HL-60 (cell line): ENCODE measurements at regions not wholly inside any gene's neighbourhood (a gene's known extent, or its start where the extent isn't known, plus 50 kb on each side); places are given as distances from the start of the nearest gene placed in this dataset.

Experiments used
- DNase-seq, 2 experiments: peaks; one replicate each; pipeline ENCODE4 v3.0.0-alpha.2; 2010 to 2020; ENCODE audit warnings: low read depth in 1 of 2, low spot score in 1 of 2
- H3K27ac ChIP-seq: fragments of 250-450 bp; sonication (Bioruptor Pico); replicated peaks from 2 replicates; pipeline ENCODE4 v1.5.1; 2020; ENCODE audit warnings: mild to moderate bottlenecking, moderate library complexity
- H3K27me3 ChIP-seq: fragments of 250-450 bp; sonication (Bioruptor Pico); 2 replicates; pipeline ENCODE4 v1.5.1; 2021; ENCODE audit warnings: mild to moderate bottlenecking, moderate library complexity; ENCODE audit not compliant: insufficient read depth, poor library complexity, severe bottlenecking
- H3K4me3 ChIP-seq: replicated peaks from 2 replicates; pipeline ENCODE4 v1.5.1; 2011; ENCODE audit warnings: mild to moderate bottlenecking, control low read depth, low read length; ENCODE audit not compliant: insufficient read depth
- GABPA ChIP-seq: IDR thresholded peaks from 2 replicates; pipeline ENCODE4 v1.6.1; 2012; ENCODE audit warnings: low read depth
- POLR2AphosphoS5 ChIP-seq: IDR thresholded peaks from 2 replicates; pipeline ENCODE4 v1.6.1; 2012; ENCODE audit warnings: low read depth
- SPI1 ChIP-seq: IDR thresholded peaks from 2 replicates; pipeline ENCODE4 v1.6.1; 2012; ENCODE audit warnings: low read depth, mild to moderate bottlenecking, borderline replicate concordance
- TF ChIP-seq, protein P1 (sequence below): IDR thresholded peaks from 2 replicates; pipeline ENCODE4 v1.6.1; 2012; ENCODE audit warnings: low read depth; ENCODE audit not compliant: insufficient replicate concordance
- TF ChIP-seq, protein P2 (sequence below): IDR thresholded peaks from one replicate; pipeline ENCODE4 v1.5.1; 2011; ENCODE audit warnings: low read length, control low read depth, inconsistent platforms; ENCODE audit not compliant: insufficient read depth

DNA sequence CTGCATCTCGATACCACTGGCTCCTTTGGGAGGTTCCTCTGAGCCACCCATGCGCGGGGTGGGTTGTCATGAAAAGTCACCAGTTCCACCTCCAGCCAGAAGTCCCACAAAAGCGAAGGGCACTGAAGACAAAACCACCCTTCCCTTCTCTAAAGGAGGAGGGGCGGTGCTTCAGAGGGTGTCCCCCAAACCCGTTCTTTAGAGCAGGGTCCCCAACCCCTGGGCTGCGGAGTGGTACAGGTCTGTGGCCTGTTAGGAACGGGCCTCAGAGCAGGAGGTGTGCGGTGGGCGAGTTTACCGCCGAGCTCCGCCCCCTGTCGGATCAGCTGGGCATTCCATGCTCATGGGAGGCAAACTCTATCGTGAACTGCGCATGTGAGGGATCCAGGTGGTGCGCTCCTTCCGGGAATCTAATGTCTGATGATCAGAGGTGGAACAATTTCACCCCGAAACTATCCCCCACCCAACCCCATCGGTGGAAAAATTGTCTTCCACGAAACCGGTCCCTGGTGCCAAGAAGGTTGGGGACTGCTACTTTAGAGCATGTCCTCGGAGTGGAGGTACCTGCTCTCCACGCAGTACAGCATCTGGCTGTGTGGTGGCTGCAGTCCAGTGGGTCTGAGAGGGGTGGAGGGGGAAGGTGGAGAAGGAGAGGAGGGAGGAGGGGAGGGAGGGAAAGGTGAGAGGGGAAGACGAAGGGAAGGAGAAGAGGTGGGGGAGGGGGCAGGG lies 72.9 kb upstream of the SEPTIN5 start:
- H3K4me3 ChIP-seq = no peak overlapping the region

GRCh38 chr22:19641983-19642451 lies 72.3 kb upstream of the SEPTIN5 start:
- Histone ChIP-seq H3K4me3 (no peak overlapping the region), H3K27ac (no peak overlapping the region), H3K27me3 (no peaks in the 10 kb centered on the region)
- TF ChIP-seq GABPA (no peak), POLR2AphosphoS5 (no peak)
- TF ChIP-seq, protein P1, sequence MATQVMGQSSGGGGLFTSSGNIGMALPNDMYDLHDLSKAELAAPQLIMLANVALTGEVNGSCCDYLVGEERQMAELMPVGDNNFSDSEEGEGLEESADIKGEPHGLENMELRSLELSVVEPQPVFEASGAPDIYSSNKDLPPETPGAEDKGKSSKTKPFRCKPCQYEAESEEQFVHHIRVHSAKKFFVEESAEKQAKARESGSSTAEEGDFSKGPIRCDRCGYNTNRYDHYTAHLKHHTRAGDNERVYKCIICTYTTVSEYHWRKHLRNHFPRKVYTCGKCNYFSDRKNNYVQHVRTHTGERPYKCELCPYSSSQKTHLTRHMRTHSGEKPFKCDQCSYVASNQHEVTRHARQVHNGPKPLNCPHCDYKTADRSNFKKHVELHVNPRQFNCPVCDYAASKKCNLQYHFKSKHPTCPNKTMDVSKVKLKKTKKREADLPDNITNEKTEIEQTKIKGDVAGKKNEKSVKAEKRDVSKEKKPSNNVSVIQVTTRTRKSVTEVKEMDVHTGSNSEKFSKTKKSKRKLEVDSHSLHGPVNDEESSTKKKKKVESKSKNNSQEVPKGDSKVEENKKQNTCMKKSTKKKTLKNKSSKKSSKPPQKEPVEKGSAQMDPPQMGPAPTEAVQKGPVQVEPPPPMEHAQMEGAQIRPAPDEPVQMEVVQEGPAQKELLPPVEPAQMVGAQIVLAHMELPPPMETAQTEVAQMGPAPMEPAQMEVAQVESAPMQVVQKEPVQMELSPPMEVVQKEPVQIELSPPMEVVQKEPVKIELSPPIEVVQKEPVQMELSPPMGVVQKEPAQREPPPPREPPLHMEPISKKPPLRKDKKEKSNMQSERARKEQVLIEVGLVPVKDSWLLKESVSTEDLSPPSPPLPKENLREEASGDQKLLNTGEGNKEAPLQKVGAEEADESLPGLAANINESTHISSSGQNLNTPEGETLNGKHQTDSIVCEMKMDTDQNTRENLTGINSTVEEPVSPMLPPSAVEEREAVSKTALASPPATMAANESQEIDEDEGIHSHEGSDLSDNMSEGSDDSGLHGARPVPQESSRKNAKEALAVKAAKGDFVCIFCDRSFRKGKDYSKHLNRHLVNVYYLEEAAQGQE = no peak
- no peak for DNase-seq

More for the DNA sequence above, 72.9 kb upstream of the SEPTIN5 start:
- Histone ChIP-seq H3K27me3 (no peaks in the 10 kb centered on the region), H3K27ac (no peak overlapping the region)
- TF ChIP-seq, protein P1 = no peak
- no peak for TF ChIP-seq GABPA
- TF ChIP-seq, protein P2, sequence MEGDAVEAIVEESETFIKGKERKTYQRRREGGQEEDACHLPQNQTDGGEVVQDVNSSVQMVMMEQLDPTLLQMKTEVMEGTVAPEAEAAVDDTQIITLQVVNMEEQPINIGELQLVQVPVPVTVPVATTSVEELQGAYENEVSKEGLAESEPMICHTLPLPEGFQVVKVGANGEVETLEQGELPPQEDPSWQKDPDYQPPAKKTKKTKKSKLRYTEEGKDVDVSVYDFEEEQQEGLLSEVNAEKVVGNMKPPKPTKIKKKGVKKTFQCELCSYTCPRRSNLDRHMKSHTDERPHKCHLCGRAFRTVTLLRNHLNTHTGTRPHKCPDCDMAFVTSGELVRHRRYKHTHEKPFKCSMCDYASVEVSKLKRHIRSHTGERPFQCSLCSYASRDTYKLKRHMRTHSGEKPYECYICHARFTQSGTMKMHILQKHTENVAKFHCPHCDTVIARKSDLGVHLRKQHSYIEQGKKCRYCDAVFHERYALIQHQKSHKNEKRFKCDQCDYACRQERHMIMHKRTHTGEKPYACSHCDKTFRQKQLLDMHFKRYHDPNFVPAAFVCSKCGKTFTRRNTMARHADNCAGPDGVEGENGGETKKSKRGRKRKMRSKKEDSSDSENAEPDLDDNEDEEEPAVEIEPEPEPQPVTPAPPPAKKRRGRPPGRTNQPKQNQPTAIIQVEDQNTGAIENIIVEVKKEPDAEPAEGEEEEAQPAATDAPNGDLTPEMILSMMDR = no peak
- TF ChIP-seq SPI1 = no peak
- no peak for TF ChIP-seq POLR2AphosphoS5
- no peak for DNase-seq

DNA sequence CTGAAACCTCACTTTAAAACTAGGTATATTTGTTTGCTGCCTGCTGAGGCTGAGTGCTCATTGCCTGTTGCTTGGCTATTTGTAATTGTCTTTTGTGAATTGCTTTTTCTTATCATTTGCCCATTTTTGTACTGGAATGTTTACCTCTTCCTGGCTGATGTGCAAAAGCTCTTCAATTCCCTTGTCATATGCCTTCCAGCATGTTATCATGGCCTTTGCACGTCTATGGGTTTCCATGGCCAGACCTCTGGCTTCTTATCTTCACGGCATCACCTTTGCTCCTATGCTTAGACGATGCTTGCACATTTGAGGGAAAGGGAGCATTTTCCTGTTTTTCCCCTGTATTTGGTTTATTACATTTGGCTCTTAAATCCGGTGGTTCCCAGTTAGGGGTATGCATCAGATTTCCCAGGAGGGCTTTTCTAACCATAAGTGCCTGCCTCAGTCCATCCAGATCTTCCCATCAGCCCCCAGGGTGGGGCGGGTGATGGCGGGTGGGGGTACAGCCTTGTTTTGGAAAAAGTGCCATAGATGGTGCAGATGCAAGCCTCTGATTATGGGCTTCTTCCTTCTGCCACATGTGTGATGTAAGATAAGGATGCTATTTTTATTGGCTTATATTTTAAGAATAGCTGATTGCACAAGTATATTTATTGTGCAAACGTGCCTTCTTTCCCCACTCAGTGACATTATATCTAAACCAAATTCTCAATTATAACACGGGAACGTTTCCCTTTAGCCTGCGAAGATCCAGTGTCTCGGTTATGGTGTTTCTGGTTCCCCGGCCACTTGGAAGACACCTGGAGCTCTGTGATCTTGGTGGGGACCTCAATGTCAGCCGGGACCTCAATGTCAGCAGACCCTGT lies 70.6 kb upstream of the SEPTIN5 start:
- TF ChIP-seq POLR2AphosphoS5 (0 out of 2 replicates have a peak, but pooled peaks have one; percentile 24), GABPA (no peak)
- peak overlapping the region; percentile 52 for H3K27ac ChIP-seq
- DNase-seq = peak; percentile 48 to 66
- H3K4me3 ChIP-seq = no peak overlapping the region
- H3K27me3 ChIP-seq = no peaks in the 10 kb centered on the region

- no peak for TF ChIP-seq SPI1
- H3K27me3 ChIP-seq = no peaks in the 10 kb centered on the region
- peak overlapping the region; percentile 52 for H3K27ac ChIP-seq
- peak; percentile 50 to 86 for DNase-seq
- H3K4me3 ChIP-seq = no peak overlapping the region
Observed at GRCh38 chr22:19644314-19645223, 69.7 kb upstream of the SEPTIN5 start.

- Histone ChIP-seq H3K27me3 (no peaks in the 10 kb centered on the region), H3K4me3 (no peak overlapping the region), H3K27ac (no peak overlapping the region)
- TF ChIP-seq, protein P1 = no peak
- TF ChIP-seq, protein P2 = no peak
- TF ChIP-seq GABPA (no peak), SPI1 (no peak), POLR2AphosphoS5 (no peak)
- DNase-seq = no peak
Observed at GRCh38 chr22:19645391-19645790, 68.9 kb upstream of the SEPTIN5 start.
